GM23248 (cell line): ENCODE measurements at regions not wholly inside any gene's neighbourhood (a gene's known extent, or its start where the extent isn't known, plus 50 kb on each side); places are given as distances from the start of the nearest gene placed in this dataset.

ENCODE experiments used
- DNase-seq: peaks from one replicate; pipeline ENCODE4 v3.0.0-alpha.2; 2015
- H2AFZ ChIP-seq: fragments of 200-600 bp; sonication (generic); 2 replicates; pipeline ENCODE4 v1.6.1; 2016; ENCODE audit warnings: antibody characterized with exemption
- H3F3A ChIP-seq: fragments of 200-600 bp; sonication (generic); 2 replicates; pipeline ENCODE4 v1.6.1; 2016; ENCODE audit warnings: mild to moderate bottlenecking, antibody characterized with exemption, mixed run types; ENCODE audit not compliant: insufficient read depth
- H3K27ac ChIP-seq: fragments of 200-600 bp; sonication (generic); 2 replicates; pipeline ENCODE4 v1.5.1; 2016; ENCODE audit warnings: mild to moderate bottlenecking
- H3K27me3 ChIP-seq: fragments of 200-600 bp; sonication (generic); replicated peaks from 2 replicates; pipeline ENCODE4 v1.6.1; 2016; ENCODE audit warnings: mild to moderate bottlenecking; ENCODE audit not compliant: insufficient read depth
- H3K36me3 ChIP-seq: fragments of 200-600 bp; sonication (generic); 2 replicates; pipeline ENCODE4 v1.6.1; 2016; ENCODE audit warnings: low read depth, mild to moderate bottlenecking
- H3K4me1 ChIP-seq: fragments of 200-600 bp; sonication (generic); 2 replicates; pipeline ENCODE4 v1.6.1; 2016; ENCODE audit warnings: mild to moderate bottlenecking; ENCODE audit not compliant: insufficient read depth
- H3K4me2 ChIP-seq: fragments of 200-600 bp; sonication (generic); one replicate; pipeline ENCODE4 v1.6.1; 2016; ENCODE audit warnings: mild to moderate bottlenecking; ENCODE audit not compliant: unreplicated experiment
- H3K4me3 ChIP-seq: fragments of 200-600 bp; sonication (generic); 2 replicates; pipeline ENCODE4 v1.5.1; 2016; ENCODE audit warnings: mild to moderate bottlenecking
- H3K79me2 ChIP-seq: fragments of 200-600 bp; sonication (generic); 2 replicates; pipeline ENCODE4 v1.6.1; 2016; ENCODE audit warnings: mild to moderate bottlenecking; ENCODE audit not compliant: insufficient read depth
- H3K9ac ChIP-seq: fragments of 200-600 bp; sonication (generic); 2 replicates; pipeline ENCODE4 v1.6.1; 2016; ENCODE audit warnings: mild to moderate bottlenecking
- H3K9me2 ChIP-seq: fragments of 200-600 bp; sonication (generic); 2 replicates; pipeline ENCODE4 v1.6.1; 2016; ENCODE audit warnings: mixed run types, mild to moderate bottlenecking, moderate library complexity; ENCODE audit not compliant: insufficient read depth
- H3K9me3 ChIP-seq: fragments of 200-600 bp; sonication (generic); one replicate; pipeline ENCODE4 v1.6.1; 2017; ENCODE audit warnings: low read depth
- H4K20me1 ChIP-seq: fragments of 200-600 bp; sonication (generic); 2 replicates; pipeline ENCODE4 v1.6.0; 2016; ENCODE audit not compliant: insufficient read depth
- EZH2 ChIP-seq: fragments of 200-600 bp; sonication (generic); IDR thresholded peaks from 2 replicates; pipeline ENCODE4 v1.6.1; 2018; ENCODE audit warnings: antibody characterized with exemption, mild to moderate bottlenecking; ENCODE audit not compliant: insufficient read depth, poor library complexity, severe bottlenecking
- EZH2phosphoT487 ChIP-seq: fragments of 200-600 bp; sonication (generic); IDR thresholded peaks from 2 replicates; pipeline ENCODE4 v1.6.1; 2018; ENCODE audit warnings: antibody characterized with exemption, moderate library complexity, mild to moderate bottlenecking, low read depth; ENCODE audit not compliant: insufficient read depth
- WGBS, 2 experiments: methylation state at CpG; one replicate each; pipeline ENCODE4 v1.1.6; 2015 to 2017; ENCODE audit warnings: low lambda C conversion rate in 2 of 2, low coverage in 1 of 2; ENCODE audit errors: missing lambda C conversion rate in 2 of 2; 5-methylcytosine and 5-hydroxymethylcytosine counted together
- in situ Hi-C: fragments of 300-500 bp; cut with MboI; formaldehyde crosslinking; loops from 2 replicates; pipeline ENCODE4 v1.15.0; 2020

GRCh38 chr11:19478891-19479290 is 233.7 kb upstream of the NAV2 start:
- TF ChIP-seq EZH2 (no peak), EZH2phosphoT487 (no peak)

DNA sequence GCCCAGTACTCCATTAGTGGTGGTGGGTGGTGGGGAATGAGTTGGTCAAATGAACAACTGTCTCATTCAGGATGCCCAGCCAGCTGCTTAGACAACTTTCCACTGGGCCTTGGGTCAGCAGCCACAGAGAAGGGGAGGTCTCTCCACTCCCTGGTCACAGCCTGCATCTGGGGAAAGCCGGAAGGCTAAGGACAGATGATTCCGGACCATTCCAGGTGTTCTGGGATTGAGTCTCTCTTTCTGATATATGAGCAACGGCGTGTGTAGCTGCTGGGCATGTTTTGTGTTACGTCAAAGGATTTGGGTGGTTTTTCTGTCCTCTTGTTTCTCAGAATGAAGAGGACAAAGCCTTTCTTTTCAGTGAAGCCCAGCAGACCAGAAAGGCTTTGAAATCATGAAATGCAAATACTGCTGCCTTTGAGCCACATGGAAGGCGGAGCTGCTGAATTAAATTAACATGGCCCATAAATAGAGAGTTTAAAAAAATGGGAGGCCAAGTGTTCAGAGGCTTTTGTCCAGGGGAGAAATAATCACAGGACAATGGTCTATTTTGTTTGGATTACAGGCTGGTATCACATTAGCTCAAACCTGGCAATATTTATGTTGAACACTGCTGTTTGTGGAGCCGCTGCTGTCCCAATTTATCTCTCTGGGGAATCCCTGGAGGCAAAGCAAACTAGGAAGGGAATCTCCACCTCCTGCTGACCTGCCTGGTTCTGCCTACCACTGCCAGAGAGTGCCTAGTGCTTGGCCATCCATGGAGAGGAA is 234.4 kb upstream of the E2F8 start:
- Histone ChIP-seq H3K4me3 (no peak overlapping the region), H3K9ac (no peak overlapping the region), H3K36me3 (no peaks in the 10 kb centered on the region), H2AFZ (no peak overlapping the region), H4K20me1 (no peaks in the 10 kb centered on the region), H3K9me2 (no peaks in the 10 kb centered on the region), H3K4me1 (no peaks in the 10 kb centered on the region), H3K9me3 (no peaks in the 10 kb centered on the region), H3K4me2 (no peak overlapping the region), H3K27ac (no peak overlapping the region), H3F3A (no peaks in the 10 kb centered on the region), H3K27me3 (no peaks in the 10 kb centered on the region), H3K79me2 (no peaks in the 10 kb centered on the region)
- WGBS, 2 experiments = 85 to 86% methylated on average over 7 of the region's 7 CpGs
- in situ Hi-C loops = no loop called here
- TF ChIP-seq EZH2 = no peak
- DNase-seq = no peak

More at GRCh38 chr11:19478891-19479290, 233.7 kb upstream of the NAV2 start:
- Histone ChIP-seq H3K4me2 (no peak overlapping the region), H3K79me2 (no peaks in the 10 kb centered on the region), H3F3A (no peaks in the 10 kb centered on the region), H3K9me3 (no peaks in the 10 kb centered on the region), H4K20me1 (no peaks in the 10 kb centered on the region), H3K9me2 (no peaks in the 10 kb centered on the region), H3K27me3 (no peaks in the 10 kb centered on the region), H3K4me3 (no peak overlapping the region), H3K27ac (no peak overlapping the region), H2AFZ (no peak overlapping the region), H3K4me1 (no peaks in the 10 kb centered on the region), H3K36me3 (no peaks in the 10 kb centered on the region), H3K9ac (no peak overlapping the region)
- 48 to 52% methylated on average over 7 of the region's 7 CpGs for WGBS, 2 experiments
- DNase-seq = no peak
- in situ Hi-C loops = no loop called here

- Histone ChIP-seq H3K9ac (no peak overlapping the region), H3K27ac (no peak overlapping the region), H4K20me1 (no peaks in the 10 kb centered on the region), H3F3A (no peaks in the 10 kb centered on the region), H3K27me3 (no peaks in the 10 kb centered on the region), H3K9me2 (no peaks in the 10 kb centered on the region), H3K36me3 (no peaks in the 10 kb centered on the region), H3K4me3 (no peak overlapping the region), H3K9me3 (no peaks in the 10 kb centered on the region), H3K79me2 (no peaks in the 10 kb centered on the region), H3K4me2 (no peak overlapping the region), H3K4me1 (no peaks in the 10 kb centered on the region), H2AFZ (no peak overlapping the region)
- no peak for TF ChIP-seq EZH2
- TF ChIP-seq EZH2phosphoT487 = no peak
- no peak for DNase-seq
- 93 to 94% methylated on average over 4 of the region's 4 CpGs for WGBS, 2 experiments
- in situ Hi-C loops = no loop called here
Observed at GRCh38 chr11:19474211-19474610, 233.5 kb upstream of the E2F8 start.

DNA sequence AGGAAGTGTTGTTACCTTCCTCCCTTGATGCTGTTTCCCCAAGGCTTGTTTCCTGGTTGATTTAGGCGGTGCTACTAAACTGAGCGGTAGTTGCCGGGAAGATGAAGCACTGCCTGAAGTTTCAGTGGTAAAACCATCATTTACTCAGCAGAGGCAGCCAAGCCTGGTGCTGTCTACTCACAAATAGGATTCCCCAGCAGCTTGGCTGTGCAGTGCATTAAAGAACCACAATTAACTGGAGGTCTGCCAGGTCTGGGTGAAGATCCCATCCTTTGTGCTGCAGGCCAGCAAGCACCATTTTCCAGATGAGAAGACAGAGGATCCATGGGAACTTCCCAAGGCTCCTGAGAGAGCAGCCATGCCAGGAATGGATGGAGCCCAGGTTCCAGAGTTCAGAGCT is 231.9 kb upstream of the E2F8 start:
- no peak overlapping the region for H2AFZ ChIP-seq
- H3K4me3 ChIP-seq = no peak overlapping the region
- no peaks in the 10 kb centered on the region for H3K36me3 ChIP-seq
- H3F3A ChIP-seq = no peaks in the 10 kb centered on the region
- no peak overlapping the region for H3K4me2 ChIP-seq
- no peaks in the 10 kb centered on the region for H3K9me3 ChIP-seq
- TF ChIP-seq EZH2 (no peak), EZH2phosphoT487 (no peak)
- H3K9me2 ChIP-seq = no peaks in the 10 kb centered on the region
- DNase-seq = peak; percentile 20
- no peaks in the 10 kb centered on the region for H3K79me2 ChIP-seq
- no peak overlapping the region for H3K27ac ChIP-seq
- no peak overlapping the region for H3K9ac ChIP-seq
- no peaks in the 10 kb centered on the region for H4K20me1 ChIP-seq
- H3K4me1 ChIP-seq = no peaks in the 10 kb centered on the region
- no peaks in the 10 kb centered on the region for H3K27me3 ChIP-seq
- in situ Hi-C loops = no loop called here
- WGBS, 2 experiments = 98 to 100% methylated on average over 3 of the region's 3 CpGs
